ENCODE measurements at regions not wholly inside any gene's neighbourhood (a gene's known extent, or its start where the extent isn't known, plus 50 kb on each side); places are given as distances from the start of the nearest gene placed in this dataset.

DNA sequence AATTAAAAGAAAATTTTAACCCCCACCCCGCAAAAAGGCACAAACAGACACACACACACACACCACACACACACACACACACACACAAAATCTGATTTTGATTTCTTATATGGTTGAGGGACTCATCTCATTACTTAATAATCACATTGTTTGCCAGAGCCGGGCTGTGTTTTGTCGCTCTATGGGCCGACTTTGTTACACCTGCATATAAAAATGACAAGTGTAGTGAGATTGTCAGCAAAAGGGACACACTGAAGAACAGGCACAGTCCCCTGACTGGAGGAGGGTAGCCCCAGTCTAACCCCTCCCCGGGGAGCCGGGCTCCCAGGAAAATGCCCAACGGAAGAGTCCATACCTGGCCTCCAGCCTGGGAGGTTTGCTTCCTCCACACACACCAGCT, 221.6 kb downstream of the ENGASE start:
- no peak overlapping the region for H3K4me3 ChIP-seq
- H3K4me1 ChIP-seq: no peaks in the 10 kb centered on the region
- DNase-seq (ENCODE audit: low spot score): no peak
- H3K36me3 ChIP-seq: no peaks in the 10 kb centered on the region
- H3K27me3 ChIP-seq: no peaks in the 10 kb centered on the region
- no peak overlapping the region for H3K27ac ChIP-seq
- TF ChIP-seq, protein P1, sequence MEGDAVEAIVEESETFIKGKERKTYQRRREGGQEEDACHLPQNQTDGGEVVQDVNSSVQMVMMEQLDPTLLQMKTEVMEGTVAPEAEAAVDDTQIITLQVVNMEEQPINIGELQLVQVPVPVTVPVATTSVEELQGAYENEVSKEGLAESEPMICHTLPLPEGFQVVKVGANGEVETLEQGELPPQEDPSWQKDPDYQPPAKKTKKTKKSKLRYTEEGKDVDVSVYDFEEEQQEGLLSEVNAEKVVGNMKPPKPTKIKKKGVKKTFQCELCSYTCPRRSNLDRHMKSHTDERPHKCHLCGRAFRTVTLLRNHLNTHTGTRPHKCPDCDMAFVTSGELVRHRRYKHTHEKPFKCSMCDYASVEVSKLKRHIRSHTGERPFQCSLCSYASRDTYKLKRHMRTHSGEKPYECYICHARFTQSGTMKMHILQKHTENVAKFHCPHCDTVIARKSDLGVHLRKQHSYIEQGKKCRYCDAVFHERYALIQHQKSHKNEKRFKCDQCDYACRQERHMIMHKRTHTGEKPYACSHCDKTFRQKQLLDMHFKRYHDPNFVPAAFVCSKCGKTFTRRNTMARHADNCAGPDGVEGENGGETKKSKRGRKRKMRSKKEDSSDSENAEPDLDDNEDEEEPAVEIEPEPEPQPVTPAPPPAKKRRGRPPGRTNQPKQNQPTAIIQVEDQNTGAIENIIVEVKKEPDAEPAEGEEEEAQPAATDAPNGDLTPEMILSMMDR (IDR thresholded peaks at IDR 0.05): no peak
- H3K9me3 ChIP-seq: no peaks in the 10 kb centered on the region

- no peak for DNase-seq (ENCODE audit: low spot score)
- H3K4me1 ChIP-seq: no peaks in the 10 kb centered on the region
- no peaks in the 10 kb centered on the region for H3K27me3 ChIP-seq
- H3K27ac ChIP-seq: no peak overlapping the region
- H3K9me3 ChIP-seq: no peaks in the 10 kb centered on the region
- no peak overlapping the region for H3K4me3 ChIP-seq
- H3K36me3 ChIP-seq: no peaks in the 10 kb centered on the region
- TF ChIP-seq, protein P1 (IDR thresholded peaks at IDR 0.05): no peak
These were observed 220.7 kb downstream of the ENGASE start for GRCh38 chr17:79295307-79295706.

DNA sequence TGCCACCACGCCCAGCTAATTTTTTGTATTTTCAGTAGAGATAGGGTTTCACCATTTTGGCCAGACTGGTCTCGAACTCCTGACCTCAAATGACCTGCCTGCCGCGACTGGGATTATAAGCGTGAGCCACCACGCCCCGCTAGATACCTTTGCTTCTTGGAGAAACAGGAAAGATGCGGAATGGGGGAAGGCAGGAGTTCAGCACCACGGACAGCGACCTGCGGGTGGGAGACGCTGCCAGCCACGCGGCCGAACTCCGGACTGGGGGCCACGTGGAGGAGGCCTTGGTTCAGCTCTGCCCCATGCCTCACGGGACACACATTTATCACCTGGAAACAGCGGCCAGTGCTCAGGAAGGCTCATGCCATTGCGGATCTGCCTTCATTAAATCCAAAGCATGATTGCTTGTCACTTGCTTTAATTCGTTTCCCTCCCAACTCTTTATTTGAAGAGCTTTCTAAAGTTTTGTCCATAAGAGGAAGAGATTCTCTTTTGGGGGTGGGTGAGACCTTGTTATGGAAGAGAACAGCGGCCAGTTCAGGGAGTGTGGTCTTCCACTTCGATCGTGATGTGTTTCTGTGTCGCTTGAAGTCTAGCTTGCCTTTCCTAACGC, 219.9 kb downstream of the ENGASE start:
- DNase-seq (ENCODE audit: low spot score): no peak

DNA sequence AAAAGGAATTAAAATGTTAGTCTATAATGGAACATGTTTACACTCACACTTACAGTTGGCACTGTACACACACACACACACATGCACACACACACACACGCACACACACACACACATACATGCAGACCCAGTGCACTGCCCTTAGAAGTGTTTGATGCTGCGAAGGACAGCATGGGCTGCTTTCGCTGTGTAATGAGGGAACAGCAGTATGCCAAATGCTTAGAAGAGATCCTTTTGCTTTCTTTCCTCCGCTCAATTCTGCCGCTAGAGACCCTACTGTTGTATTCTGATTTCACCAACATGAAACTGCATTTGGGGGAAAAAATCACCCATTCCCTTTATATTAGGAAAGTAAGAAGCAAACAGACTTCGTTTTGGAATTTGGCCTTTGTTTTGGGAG, 217.9 kb downstream of the ENGASE start:
- H3K27ac ChIP-seq: no peak overlapping the region
- H3K4me1 ChIP-seq: no peaks in the 10 kb centered on the region
- no peaks in the 10 kb centered on the region for H3K27me3 ChIP-seq
- no peaks in the 10 kb centered on the region for H3K9me3 ChIP-seq
- no peak for DNase-seq (ENCODE audit: low spot score)
- H3K36me3 ChIP-seq: no peaks in the 10 kb centered on the region
- TF ChIP-seq, protein P1 (IDR thresholded peaks at IDR 0.05): no peak
- no peak overlapping the region for H3K4me3 ChIP-seq

More for the DNA sequence above, 219.9 kb downstream of the ENGASE start:
- Histone ChIP-seq H3K27ac (no peak overlapping the region), H3K4me3 (no peak overlapping the region), H3K9me3 (no peaks in the 10 kb centered on the region), H3K27me3 (no peaks in the 10 kb centered on the region), H3K36me3 (no peaks in the 10 kb centered on the region), H3K4me1 (no peaks in the 10 kb centered on the region)
- TF ChIP-seq, protein P1 (IDR thresholded peaks at IDR 0.05): no peak

- Histone ChIP-seq H3K4me3 (no peak overlapping the region), H3K36me3 (no peaks in the 10 kb centered on the region), H3K27ac (no peak overlapping the region), H3K27me3 (no peaks in the 10 kb centered on the region), H3K4me1 (no peaks in the 10 kb centered on the region), H3K9me3 (no peaks in the 10 kb centered on the region)
- DNase-seq (ENCODE audit: low spot score): no peak
- TF ChIP-seq, protein P1 (IDR thresholded peaks at IDR 0.05): no peak
These were observed 216.8 kb downstream of the ENGASE start for GRCh38 chr17:79291391-79291790.

DNA sequence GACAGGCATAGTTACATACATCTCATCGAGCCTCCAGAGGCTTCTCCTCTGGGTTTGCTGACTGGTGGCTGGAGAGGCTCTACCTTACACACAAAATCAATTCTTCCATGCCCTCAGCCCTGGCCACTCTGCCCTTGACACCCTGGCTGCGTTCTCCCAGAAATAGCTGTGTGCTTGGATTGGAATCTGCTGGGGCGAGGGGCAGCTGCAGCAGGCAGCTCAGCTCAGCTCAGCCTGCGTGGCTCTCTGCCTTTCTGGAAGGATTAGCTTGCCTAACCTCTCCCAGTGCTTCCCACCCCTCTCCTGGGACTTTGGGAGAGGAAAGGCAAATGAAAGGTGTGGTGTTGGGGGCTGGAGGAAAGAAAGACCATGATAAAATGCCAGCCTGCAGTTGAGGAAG, 216.1 kb downstream of the ENGASE start:
- H3K9me3 ChIP-seq: no peaks in the 10 kb centered on the region
- no peak for DNase-seq (ENCODE audit: low spot score)
- no peak overlapping the region for H3K27ac ChIP-seq
- H3K4me1 ChIP-seq: no peaks in the 10 kb centered on the region
- H3K36me3 ChIP-seq: no peaks in the 10 kb centered on the region
- H3K27me3 ChIP-seq: no peaks in the 10 kb centered on the region
- H3K4me3 ChIP-seq: no peak overlapping the region
- TF ChIP-seq, protein P1 (IDR thresholded peaks at IDR 0.05): no peak
